GM06990 (cell line): ENCODE measurements at regions not wholly inside any gene's neighbourhood (a gene's known extent, or its start where the extent isn't known, plus 50 kb on each side); places are given as distances from the start of the nearest gene placed in this dataset.

ENCODE experiments used
- DNase-seq: peaks from one replicate; pipeline ENCODE4 v3.0.0-alpha.2; 2011; ENCODE audit not compliant: insufficient read length; ENCODE audit errors: extremely low read depth
- H3K27me3 ChIP-seq: replicated peaks from 2 replicates; pipeline ENCODE4 v1.6.0; 2011; ENCODE audit warnings: low read length; ENCODE audit not compliant: control insufficient read depth, insufficient read depth
- H3K36me3 ChIP-seq: 2 replicates; pipeline ENCODE4 v1.5.1; 2011; ENCODE audit warnings: low read length; ENCODE audit not compliant: control insufficient read depth, insufficient read depth
- H3K4me3 ChIP-seq: replicated peaks from 2 replicates; pipeline ENCODE4 v1.5.1; 2011; ENCODE audit warnings: low read depth, mild to moderate bottlenecking, control low read depth, low read length
- CTCF ChIP-seq: IDR thresholded peaks from 2 replicates; pipeline ENCODE4 v1.5.1; 2011; ENCODE audit warnings: low read length, control low read depth, mild to moderate bottlenecking, inconsistent platforms; ENCODE audit not compliant: insufficient read depth, poor library complexity, severe bottlenecking

- Histone ChIP-seq H3K36me3 (no peaks in the 10 kb centered on the region), H3K4me3 (no peak overlapping the region), H3K27me3 (no peaks in the 10 kb centered on the region)
- DNase-seq = no peak
- TF ChIP-seq CTCF = no peak
These were observed 226.1 kb upstream of the TTC14 start for GRCh38 chr3:180375831-180376230.

DNA sequence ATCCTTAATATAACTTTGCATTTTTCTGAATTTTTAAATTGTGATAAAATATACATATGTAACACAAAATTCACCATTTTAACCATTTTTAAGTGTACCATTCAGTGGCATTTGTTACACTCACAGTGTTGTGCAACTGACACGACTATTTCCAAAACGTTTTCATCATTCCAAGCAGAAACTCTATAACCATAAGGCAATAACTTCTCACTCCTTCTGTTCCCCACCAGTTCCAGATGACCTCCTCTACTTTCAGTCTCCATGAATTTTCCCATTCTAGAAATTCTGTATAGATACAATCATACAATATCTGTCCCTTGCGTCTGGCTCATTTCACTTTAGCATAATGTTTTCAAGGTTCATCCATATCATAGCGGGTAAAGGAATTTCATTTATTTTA, 223.5 kb upstream of the TTC14 start:
- no peak for DNase-seq
- Histone ChIP-seq H3K36me3 (no peaks in the 10 kb centered on the region), H3K4me3 (no peak overlapping the region), H3K27me3 (no peaks in the 10 kb centered on the region)
- no peak for TF ChIP-seq CTCF

GRCh38 chr3:180382638-180383180, 219.3 kb upstream of the TTC14 start:
- Histone ChIP-seq H3K27me3 (no peaks in the 10 kb centered on the region), H3K4me3 (no peak overlapping the region), H3K36me3 (no peaks in the 10 kb centered on the region)
- no peak for DNase-seq
- TF ChIP-seq CTCF = no peak

DNA sequence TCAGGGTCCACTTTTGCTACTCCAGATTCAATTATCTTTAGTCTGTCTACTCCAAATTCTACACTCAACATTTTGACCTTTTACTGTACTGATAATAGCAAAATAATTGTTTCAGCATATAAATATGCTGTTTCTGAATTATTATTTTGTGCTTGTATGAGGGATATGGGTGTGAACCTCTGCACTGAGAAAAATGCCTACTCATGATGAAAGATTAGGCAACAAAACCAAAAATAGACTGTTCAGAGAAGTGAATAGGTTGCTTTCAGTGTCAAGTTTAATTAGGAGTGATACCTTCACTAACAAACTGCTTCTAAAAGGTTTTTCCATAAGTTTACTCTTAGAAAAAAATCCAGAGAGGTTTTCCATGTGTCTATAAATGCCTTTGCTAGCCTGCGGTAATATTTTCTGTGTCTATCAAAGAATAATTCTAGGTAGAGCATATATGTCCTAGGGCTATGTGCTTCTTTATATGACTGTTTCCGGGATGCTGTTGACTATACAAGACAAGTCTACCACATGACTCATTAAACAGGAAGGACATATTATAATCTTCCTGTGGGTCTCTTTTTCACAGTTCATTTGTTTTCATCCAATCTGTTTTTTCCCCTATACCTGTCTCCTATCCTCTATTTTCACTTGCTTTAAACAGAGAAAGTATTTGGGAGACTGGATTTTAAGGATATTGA, 218.5 kb upstream of the TTC14 start:
- no peak for TF ChIP-seq CTCF
- no peaks in the 10 kb centered on the region for H3K36me3 ChIP-seq
- no peaks in the 10 kb centered on the region for H3K27me3 ChIP-seq
- DNase-seq = no peak
- H3K4me3 ChIP-seq = no peak overlapping the region

DNA sequence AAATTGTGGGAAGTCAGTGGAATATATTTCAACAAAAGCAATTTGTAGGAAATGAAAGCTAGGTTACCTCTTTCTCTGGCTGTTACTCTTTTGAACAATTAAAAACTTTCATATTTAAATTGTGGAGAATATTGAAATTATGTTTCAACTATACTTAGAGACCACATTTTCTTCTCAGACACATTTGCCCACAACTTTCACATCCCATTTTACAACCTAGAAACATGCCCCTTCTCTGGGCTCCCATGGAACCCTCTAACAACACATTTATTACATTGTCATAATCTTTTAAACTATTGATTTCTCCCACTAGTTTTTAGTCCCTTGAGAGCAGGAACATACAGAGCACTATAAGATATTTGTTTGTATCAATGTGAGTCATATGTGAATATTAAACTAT, 211.7 kb upstream of the TTC14 start:
- Histone ChIP-seq H3K27me3 (no peaks in the 10 kb centered on the region), H3K36me3 (no peaks in the 10 kb centered on the region), H3K4me3 (no peak overlapping the region)
- no peak for DNase-seq
- TF ChIP-seq CTCF = no peak
